ENCODE measurements at regions not wholly inside any gene's neighbourhood (a gene's known extent, or its start where the extent isn't known, plus 50 kb on each side); places are given as distances from the start of the nearest gene placed in this dataset.
"Not testable (repeated sequence)": the region's sequence is repeated elsewhere in the genome, so short reads cannot be mapped to it uniquely, and the experiment has no call there.

DNA sequence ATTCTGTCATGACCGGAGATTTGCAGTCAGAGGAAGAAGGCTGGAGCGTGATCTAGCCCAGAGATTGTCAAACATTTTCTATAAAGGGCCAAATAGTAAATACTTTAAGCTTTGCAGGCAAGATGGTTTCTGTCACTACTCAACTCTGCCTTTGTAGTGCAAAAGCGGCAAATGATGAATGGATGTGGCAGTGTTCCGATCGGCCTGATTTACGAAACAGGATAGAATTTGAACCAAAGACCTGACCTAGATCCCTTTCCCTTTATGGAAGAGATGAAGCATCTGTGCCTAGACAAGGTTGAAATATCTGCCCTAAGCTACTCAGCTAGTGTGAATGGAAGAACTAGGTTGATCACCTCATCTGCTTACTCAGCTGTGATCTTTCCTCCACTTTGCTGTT is 209.5 kb downstream of the YTHDC2 start:
- no peak for DNase-seq

DNA sequence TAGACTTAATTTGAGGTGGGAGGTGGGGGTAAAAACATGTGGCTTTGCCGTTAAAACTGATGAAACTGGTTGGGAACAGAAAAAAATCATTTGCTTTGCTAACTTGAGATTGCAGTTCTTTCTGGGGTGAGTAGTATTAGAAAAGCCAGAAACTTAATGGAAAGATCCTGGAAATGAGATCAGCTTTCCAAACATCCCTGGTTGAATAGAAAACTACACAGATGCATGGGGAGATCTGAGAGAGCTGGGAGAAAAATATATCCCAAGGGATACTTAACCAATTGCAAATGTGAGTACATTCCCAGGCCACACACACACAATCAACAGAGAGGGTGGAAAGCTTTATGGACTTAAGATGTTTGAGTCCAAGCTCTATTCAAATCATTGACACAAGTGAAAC is 222.3 kb downstream of the YTHDC2 start:
- DNase-seq = no peak

GRCh38 chr5:113742176-113742575 is 228.7 kb downstream of the YTHDC2 start:
- no peak for DNase-seq

DNA sequence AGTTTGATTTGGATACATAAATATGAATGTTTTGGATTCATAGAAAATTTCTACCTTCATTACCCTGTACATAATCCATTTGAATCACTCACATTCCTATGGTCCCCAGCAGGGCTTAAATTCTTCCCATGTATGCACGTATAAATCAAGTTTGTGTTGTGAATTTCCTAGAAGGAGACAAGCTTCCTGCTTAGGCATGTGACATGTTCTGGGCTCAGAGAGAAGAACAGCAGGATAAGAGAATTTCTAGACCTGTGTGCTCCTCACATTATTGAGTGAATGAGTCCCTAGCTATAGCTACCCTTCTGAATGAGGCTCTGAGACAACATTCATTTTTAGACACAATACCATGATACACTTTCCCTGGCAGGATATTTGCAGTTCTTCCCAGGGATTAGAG is 229.1 kb downstream of the YTHDC2 start:
- DNase-seq = no peak

GRCh38 chr5:113748403-113748802 is 234.9 kb downstream of the YTHDC2 start:
- DNase-seq = no peak

GRCh38 chr5:113749334-113749733 is 235.8 kb downstream of the YTHDC2 start:
- no peak for DNase-seq

- DNase-seq = not testable (repeated sequence)
Observed at GRCh38 chr5:113753182-113753581, 239.7 kb downstream of the YTHDC2 start.

- DNase-seq = no peak
Observed at GRCh38 chr5:113755516-113755915, 242.0 kb downstream of the YTHDC2 start.

- no peak for DNase-seq
Observed at GRCh38 chr5:113757508-113757907, 244.0 kb downstream of the YTHDC2 start.

DNA sequence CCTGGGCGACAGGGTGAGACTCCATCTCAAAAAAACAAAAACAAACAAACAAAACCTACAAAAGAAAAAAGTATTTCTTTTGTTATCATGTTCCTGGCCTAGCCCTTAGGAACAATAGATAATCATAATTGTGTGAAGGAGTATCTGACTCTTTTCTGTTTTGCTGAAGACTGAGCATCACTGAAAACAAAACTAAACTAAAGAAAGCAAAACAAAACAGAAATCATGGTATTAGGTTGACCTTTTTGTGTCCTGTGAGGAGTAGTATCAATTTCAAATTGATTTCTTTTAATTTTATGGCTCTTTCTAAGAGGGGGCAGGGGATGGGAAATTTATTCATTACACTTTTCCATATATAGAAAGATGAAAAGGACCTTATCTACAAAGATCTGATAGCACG is 246.0 kb downstream of the YTHDC2 start:
- no peak for DNase-seq

GRCh38 chr5:113760486-113760885 is 247.0 kb downstream of the YTHDC2 start:
- DNase-seq = no peak

DNA sequence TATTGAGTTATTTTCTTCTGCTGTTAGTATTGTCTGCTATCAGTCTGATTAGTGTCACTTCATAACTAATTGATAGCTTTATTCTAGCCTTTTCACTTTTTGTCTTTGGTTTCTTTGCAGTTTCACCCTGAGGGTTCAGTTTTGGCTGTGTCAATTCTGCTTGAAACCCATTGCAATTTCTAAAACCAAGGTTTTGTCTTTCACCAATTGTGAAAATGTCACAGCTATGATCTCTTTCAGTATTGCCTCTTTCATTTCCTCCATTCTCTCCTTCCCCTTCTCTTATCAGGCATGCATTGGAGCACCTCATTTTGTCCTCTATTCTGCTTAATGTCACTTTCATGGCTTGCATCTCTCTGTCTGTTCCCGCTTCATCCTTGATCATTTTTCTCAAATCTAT is 248.1 kb downstream of the YTHDC2 start:
- no peak for DNase-seq

DNA sequence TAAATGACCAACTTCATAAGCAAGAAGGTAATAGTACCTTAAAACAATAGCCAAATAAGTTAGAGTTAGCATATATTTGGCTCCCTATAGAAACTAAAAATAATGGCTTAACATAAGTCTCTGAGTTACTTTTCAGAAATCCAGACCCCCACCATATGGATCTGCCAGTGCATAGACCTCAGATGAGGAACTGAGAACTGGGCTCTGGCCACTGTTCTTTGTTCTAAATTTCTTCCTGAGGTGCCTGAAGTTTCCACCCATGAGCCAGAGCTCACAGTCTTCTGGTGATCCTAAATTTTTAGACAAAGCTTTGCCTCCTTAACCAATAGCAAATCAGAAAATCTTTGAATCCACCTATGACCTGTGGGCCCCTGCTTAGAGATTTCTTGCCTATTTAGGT is 250.9 kb downstream of the YTHDC2 start:
- DNase-seq = no peak

GRCh38 chr5:113766827-113767226 is 253.3 kb downstream of the YTHDC2 start:
- not testable (repeated sequence) for DNase-seq

- no peak for DNase-seq
Observed at GRCh38 chr5:113770648-113771047, 257.2 kb downstream of the YTHDC2 start.

GRCh38 chr5:113771483-113771882 is 258.0 kb downstream of the YTHDC2 start:
- no peak for DNase-seq

DNA sequence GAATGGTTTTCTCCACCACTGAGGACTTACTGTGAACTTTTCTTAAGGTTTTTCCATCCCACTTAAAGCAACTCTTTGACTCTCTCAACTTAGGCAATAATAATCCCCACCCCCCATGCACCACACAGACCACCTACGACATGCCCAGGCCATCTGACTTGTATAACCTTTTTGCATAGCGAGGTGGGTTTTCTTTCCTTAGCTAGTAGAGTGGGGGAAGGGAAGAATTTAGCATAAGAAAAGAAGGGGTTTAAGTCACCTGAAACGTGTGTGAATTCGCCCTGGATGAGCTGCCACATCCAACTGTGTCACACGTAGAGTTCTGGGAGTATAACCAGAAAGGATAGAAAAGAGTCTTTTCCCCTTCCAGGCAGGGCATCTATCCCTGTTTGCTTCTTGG is 262.7 kb downstream of the YTHDC2 start:
- no peak for DNase-seq

GRCh38 chr5:113776832-113777525 is 263.5 kb downstream of the YTHDC2 start:
- no peak for DNase-seq

DNA sequence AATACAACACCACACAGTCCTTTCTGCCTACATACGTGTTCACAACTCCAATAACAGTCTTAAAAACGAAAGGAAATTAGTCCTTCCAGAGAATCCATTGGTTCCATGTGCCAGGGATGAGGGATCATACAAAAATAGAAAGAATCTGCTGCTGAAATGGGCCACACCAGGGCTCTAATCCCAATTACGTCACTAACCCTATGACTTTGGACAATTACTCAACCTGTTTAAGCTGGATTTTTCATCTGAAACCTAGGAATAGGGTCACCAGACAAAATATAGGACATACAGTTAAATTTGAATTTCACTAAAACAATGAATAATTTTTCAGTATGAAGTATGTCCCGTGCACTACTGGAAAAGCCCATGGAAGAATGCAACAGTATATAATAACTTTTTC is 264.7 kb downstream of the YTHDC2 start:
- no peak for DNase-seq

GRCh38 chr5:113788141-113788655 is 274.7 kb downstream of the YTHDC2 start:
- DNase-seq = no peak

DNA sequence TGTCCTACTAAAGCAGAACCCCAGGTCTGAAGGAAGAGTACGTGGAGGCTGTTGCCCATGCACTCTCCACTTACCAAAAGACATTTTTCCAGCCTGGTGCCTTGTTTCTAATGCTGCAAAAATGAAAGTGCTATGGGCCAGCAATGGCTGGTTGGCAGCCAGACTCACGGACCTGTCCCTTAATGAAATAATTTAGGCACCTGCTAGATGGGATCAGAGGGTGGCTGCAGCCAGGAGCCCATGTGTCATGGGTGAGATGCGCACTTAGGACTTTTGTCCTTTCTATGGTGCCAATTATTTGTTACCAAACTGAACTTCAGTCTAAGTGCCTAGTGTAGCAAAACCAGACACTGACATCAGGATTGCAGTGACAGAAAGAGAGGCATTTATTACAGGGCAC is 276.3 kb downstream of the YTHDC2 start:
- DNase-seq = no peak

GRCh38 chr5:113792806-113793205 is 279.3 kb downstream of the YTHDC2 start:
- no peak for DNase-seq

DNA sequence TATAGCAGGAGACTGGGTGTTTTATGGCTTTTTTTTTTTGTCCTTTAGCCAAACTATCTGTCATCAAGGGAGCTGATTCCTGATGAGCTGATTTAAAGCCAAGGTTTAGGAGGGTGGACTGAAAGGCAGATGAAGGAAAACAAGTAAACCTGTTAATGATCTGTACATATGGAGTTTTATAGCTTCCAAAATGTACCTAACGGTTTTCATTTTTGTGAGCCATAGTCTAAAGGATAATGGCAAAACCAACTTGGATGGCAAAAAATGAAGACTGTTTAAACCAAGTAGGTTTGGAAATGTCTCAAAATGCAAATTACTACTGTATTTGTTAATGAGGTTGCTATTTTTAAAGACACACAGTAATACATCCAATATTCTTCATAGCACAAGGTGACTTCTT is 281.5 kb downstream of the YTHDC2 start:
- no peak for DNase-seq

- no peak for DNase-seq
Observed at GRCh38 chr5:113800686-113801085, 287.2 kb downstream of the YTHDC2 start.

- DNase-seq = no peak
Observed at GRCh38 chr5:113804264-113804663, 290.8 kb downstream of the YTHDC2 start.
